ENCODE measurements at regions not wholly inside any gene's neighbourhood (a gene's known extent, or its start where the extent isn't known, plus 50 kb on each side); places are given as distances from the start of the nearest gene placed in this dataset.
A peak's percentile ranks its signal among the peaks of the same experiment; 100 is the strongest.
"Not testable (repeated sequence)": the region's sequence is repeated elsewhere in the genome, so short reads cannot be mapped to it uniquely, and the experiment has no call there.

DNA sequence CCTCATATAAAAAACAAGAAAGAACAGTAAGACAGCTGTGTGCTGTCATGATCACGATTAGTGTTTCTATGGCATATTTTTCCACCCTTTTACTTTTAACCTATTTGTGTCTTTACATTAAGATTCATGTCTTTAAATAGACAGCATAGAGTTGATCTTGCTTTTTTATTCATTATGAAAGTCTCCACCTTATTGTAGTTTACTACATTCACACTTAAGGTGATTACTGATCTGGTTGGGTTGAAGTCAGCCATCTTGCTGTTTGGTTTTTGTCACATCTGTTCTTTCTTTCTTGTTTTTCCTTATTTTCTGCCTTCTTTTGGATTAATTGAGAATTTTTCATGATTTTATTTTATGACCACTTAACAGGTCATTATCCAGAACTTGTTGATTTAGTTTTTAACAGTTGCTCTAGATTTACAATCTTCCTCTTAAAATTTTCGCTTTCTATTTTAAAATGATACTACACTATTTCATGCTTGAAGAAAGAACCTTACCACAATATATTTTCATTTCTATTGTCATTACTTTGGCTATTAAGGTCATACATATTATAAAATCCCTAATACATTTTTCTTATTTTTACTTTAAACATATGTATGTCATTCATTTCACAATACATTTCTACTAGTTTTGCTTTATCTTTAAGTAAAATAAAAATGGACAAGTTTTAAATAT, 292.5 kb downstream of the SH3GL2 start:
- H3K9me3 Mint-ChIP-seq, result peaks cover 0 to 8% (median 3%) of the 10 kb centered on the region in 7 donors
- H3K36me3 Mint-ChIP-seq, result no peaks in the 10 kb centered on the region
- H3K27ac Mint-ChIP-seq, result no peak overlapping the region
- no peaks in the 10 kb centered on the region for H3K27me3 Mint-ChIP-seq
- no peak overlapping the region for H3K4me3 Mint-ChIP-seq
- DNase-seq (no peak), ATAC-seq (ENCODE audit: low read depth in 2 of 2) (no peak)
- H3K4me1 Mint-ChIP-seq, result no peaks in the 10 kb centered on the region

DNA sequence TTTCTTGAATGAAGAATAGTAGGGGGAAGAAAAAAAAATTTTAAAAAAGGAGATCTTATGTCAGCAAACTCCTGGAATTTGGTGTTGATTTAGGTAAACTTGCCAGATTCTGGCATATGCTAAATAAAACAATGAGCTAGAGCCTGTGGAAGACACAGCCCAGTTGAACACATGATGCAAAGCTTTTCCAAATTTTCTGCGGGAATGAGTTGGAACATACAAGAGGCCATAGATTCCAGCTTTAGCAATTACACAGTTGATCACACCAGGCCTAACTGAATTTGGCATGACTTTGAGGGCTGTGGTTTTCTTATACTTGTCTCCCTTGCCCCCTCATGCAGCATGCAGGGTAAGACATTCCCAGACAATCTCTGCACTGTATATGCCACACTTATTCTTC, 297.0 kb downstream of the SH3GL2 start:
- Mint-ChIP-seq H3K4me3 (no peak overlapping the region), H3K36me3 (no peaks in the 10 kb centered on the region), H3K4me1 (no peaks in the 10 kb centered on the region), H3K9me3 (peaks cover 0 to 6% (median 0%) of the 10 kb centered on the region in 7 donors), H3K27me3 (no peaks in the 10 kb centered on the region), H3K27ac (no peak overlapping the region)
- DNase-seq, result no peak
- no peak for ATAC-seq (ENCODE audit: low read depth in 2 of 2)

DNA sequence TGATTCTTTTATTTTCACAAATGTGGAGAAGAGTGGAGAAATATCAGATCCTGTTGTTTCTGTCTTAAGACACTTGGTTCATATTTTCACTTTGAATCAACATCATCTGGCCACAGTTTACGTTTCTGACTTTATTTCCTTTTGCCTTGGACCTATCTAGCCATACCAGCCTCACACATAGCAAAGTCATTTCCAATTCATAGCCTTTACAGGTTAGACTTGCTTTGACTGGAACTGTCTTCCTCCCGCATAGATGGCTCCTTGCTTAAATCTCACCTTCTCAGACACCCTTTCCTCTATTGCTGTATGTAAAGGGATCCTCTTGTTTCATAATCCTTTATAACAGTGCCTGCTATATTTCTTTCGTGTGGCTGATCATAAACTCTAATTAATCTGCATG, 297.8 kb downstream of the SH3GL2 start:
- Mint-ChIP-seq H3K9me3 (peaks cover 0 to 6% (median under 1%) of the 10 kb centered on the region in 7 donors), H3K4me1 (no peaks in the 10 kb centered on the region), H3K27me3 (no peaks in the 10 kb centered on the region), H3K36me3 (no peaks in the 10 kb centered on the region), H3K27ac (no peak overlapping the region), H3K4me3 (no peak overlapping the region)
- no peak for ATAC-seq (ENCODE audit: low read depth in 2 of 2)
- no peak for DNase-seq

DNA sequence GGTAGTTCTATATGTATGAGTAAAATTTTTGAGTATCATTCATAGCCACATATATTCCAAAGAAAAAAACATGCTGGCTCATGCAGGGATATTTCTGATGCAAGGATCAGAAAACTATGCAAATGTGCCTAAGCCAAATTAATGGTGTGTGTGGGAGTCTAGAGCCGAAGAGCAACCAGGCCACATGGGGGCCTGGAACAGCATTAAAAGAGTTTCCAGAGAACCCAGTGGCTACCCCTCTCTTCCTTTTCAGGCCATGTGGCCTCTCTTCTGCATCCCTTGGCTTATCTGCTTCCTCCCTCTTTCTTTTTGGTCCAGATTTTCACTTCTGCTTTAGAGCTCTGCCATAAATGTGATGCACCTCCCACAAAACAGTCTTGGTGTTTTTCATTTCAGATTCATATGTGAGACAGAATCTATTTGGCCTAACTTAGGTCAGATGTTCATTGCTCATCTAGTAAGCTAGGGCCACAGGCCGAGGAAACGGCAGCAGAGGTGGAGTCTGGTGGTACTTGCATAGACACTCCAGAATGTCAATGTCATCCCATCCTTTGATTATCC, 300.0 kb downstream of the SH3GL2 start:
- no peak overlapping the region for H3K4me3 Mint-ChIP-seq
- peak overlapping the region in 1 of 6 donors; percentile 8 for H3K27ac Mint-ChIP-seq
- peaks cover 0 to 7% (median 2%) of the 10 kb centered on the region in 7 donors for H3K9me3 Mint-ChIP-seq
- no peak for DNase-seq
- no peaks in the 10 kb centered on the region for H3K27me3 Mint-ChIP-seq
- ATAC-seq (ENCODE audit: low read depth in 2 of 2), result no peak
- H3K36me3 Mint-ChIP-seq, result no peaks in the 10 kb centered on the region
- H3K4me1 Mint-ChIP-seq, result no peaks in the 10 kb centered on the region

GRCh38 chr9:17881371-17881770, 302.5 kb downstream of the SH3GL2 start:
- Mint-ChIP-seq H3K27ac (no peak overlapping the region), H3K27me3 (no peaks in the 10 kb centered on the region), H3K4me3 (no peak overlapping the region), H3K9me3 (peaks cover 0 to 6% (median 0%) of the 10 kb centered on the region in 7 donors), H3K4me1 (no peaks in the 10 kb centered on the region), H3K36me3 (no peaks in the 10 kb centered on the region)
- DNase-seq (no peak), ATAC-seq (ENCODE audit: low read depth in 2 of 2) (no peak)

GRCh38 chr9:17882688-17883594, 304.1 kb downstream of the SH3GL2 start:
- DNase-seq (no peak), ATAC-seq (ENCODE audit: low read depth in 2 of 2) (no peak)
- Mint-ChIP-seq H3K36me3 (no peaks in the 10 kb centered on the region), H3K27ac (no peak overlapping the region), H3K27me3 (no peaks in the 10 kb centered on the region), H3K9me3 (peaks cover 0 to 4% (median 0%) of the 10 kb centered on the region in 7 donors), H3K4me1 (no peaks in the 10 kb centered on the region), H3K4me3 (no peak overlapping the region)

DNA sequence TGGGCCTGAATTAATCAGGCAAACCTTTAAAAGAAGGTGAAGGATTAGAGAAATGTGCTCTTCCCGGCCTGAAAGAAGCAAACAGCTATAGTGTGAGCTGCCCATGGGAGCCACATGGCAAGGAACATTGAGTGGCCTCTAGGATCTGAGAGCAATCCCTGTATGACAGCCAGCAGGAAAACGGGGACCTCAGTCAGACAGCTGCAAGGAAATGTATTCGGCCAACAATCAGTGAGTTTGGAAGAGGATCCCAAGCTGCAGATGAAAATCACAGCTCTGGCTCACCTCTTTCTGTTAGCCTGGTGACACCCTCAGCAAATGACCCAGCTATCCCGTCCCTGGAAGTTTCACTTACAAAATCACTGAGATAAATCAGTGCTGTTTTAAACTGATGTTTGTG, 309.2 kb downstream of the SH3GL2 start:
- no peak for ATAC-seq (ENCODE audit: low read depth in 2 of 2)
- no peak overlapping the region for H3K27ac Mint-ChIP-seq

DNA sequence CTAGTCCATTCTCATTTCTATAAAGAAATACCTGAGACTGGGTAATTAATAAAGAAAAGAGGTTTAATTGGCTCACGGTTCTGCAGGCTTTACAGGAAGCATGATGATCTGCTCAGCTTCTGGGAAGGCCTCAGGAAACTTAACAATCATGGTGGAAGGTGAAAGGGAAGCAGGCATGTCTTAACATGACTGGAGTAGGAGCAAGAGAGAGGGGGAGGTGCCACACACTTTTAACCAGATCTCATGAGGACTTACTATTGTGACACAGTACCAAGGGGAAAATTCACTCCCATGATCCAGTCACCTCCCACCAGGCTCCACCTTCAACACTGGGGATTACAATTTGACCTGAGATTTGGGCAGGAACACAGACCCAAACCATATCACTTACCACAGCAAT, 310.1 kb downstream of the SH3GL2 start:
- not testable (repeated sequence) for H3K36me3 Mint-ChIP-seq; H3K27ac Mint-ChIP-seq; DNase-seq; H3K27me3 Mint-ChIP-seq; H3K9me3 Mint-ChIP-seq; H3K4me1 Mint-ChIP-seq; H3K4me3 Mint-ChIP-seq; ATAC-seq (ENCODE audit: low read depth in 2 of 2)

More for the DNA sequence above, 309.2 kb downstream of the SH3GL2 start:
- H3K27me3 Mint-ChIP-seq, result no peaks in the 10 kb centered on the region
- H3K9me3 Mint-ChIP-seq, result peaks cover 0 to 10% (median 2%) of the 10 kb centered on the region in 7 donors
- H3K36me3 Mint-ChIP-seq, result no peaks in the 10 kb centered on the region
- no peak for DNase-seq
- no peaks in the 10 kb centered on the region for H3K4me1 Mint-ChIP-seq
- no peak overlapping the region for H3K4me3 Mint-ChIP-seq

DNA sequence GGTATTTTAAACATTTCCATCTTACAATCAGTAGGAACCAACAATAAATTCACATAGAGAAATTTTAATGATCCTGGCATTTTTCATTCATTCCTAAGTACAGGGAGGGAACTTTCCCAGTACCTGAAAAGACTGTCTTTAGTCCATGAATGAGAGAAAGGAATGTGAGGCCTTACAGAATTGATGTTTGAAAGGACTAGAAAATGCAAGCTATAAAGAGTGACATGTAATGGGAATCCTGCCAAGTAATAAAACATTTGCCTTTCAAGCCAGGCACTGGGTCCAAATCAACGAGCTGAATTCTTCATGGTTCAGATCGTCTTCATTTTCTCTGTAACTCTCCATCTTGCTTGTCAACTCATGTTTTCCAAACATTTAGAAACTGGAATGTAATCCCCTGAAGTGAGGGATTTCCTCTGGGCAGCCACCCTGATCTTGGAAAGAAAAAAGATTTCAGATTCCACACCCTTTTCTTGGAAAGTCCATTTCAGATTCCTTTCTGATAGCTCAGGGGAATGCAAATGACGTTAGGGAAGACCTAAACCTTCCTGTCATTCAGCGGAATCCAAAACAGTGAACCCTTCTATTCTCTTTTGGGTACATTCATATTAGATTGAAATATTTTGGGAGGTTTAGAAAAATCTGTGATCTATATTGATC, 315.8 kb downstream of the SH3GL2 start:
- H3K36me3 Mint-ChIP-seq, result no peaks in the 10 kb centered on the region
- no peak overlapping the region for H3K4me3 Mint-ChIP-seq
- DNase-seq (no peak), ATAC-seq (ENCODE audit: low read depth in 2 of 2) (no peak)
- H3K4me1 Mint-ChIP-seq, result no peaks in the 10 kb centered on the region
- peaks cover 0 to 12% (median 2%) of the 10 kb centered on the region in 7 donors for H3K9me3 Mint-ChIP-seq
- no peaks in the 10 kb centered on the region for H3K27me3 Mint-ChIP-seq
- no peak overlapping the region for H3K27ac Mint-ChIP-seq

DNA sequence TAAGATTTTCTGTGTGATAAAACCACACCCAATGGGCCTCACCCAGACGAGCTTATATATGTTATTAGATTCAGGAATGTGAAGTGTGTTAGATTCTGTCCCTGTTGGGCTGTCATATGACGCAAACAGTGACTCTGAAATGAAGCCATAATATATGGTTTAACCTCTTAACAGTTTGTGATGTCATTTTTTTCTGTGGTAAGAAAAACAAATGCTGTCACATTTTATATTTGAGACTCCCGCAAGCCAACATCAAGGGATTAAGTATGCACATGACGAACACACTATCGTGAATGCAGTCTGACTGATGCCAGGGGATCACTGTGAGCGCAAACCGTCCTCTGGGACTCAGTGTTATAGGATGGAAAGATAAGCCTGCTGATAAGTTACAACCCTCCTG, 321.7 kb downstream of the SH3GL2 start:
- no peak for DNase-seq
- no peak for ATAC-seq (ENCODE audit: low read depth in 2 of 2)
- no peak overlapping the region for H3K4me3 Mint-ChIP-seq
- H3K27me3 Mint-ChIP-seq, result peaks cover 19 to 31% (median 27%) of the 10 kb centered on the region in 3 donors
- no peaks in the 10 kb centered on the region for H3K4me1 Mint-ChIP-seq
- no peak overlapping the region for H3K27ac Mint-ChIP-seq
- no peaks in the 10 kb centered on the region for H3K36me3 Mint-ChIP-seq
- H3K9me3 Mint-ChIP-seq, result peaks cover 0 to 17% (median 6%) of the 10 kb centered on the region in 7 donors

DNA sequence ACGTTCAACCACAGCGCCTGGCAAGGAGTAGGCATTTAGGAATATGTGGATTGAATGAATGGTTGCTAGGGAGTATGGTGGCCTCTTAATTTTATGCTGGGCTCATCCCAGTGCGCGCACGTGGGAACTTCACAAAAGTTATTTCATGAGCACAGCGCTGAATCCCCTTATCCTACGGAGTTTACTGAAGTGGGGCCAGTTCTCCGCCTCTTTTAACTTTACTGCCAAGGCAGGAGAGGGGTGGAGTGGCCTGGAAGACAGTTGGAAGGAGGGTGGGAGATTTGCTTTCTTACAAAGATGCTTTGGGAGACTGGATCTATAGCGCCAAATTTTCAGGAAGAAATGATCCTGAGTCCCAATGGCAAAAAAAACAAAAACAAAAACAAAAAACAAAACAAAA, 326.5 kb downstream of the SH3GL2 start:
- DNase-seq (no peak), ATAC-seq (ENCODE audit: low read depth in 2 of 2) (no peak)
- Mint-ChIP-seq H3K27me3 (peaks cover 33 to 46% (median 42%) of the 10 kb centered on the region in 3 donors), H3K27ac (no peak overlapping the region), H3K9me3 (peaks cover 4 to 18% (median 10%) of the 10 kb centered on the region in 7 donors), H3K36me3 (peaks cover 0 to 7% of the 10 kb centered on the region in 2 donors), H3K4me3 (no peak overlapping the region), H3K4me1 (no peaks in the 10 kb centered on the region)

GRCh38 chr9:17905781-17906175, 326.9 kb downstream of the SH3GL2 start:
- peaks cover 4 to 18% (median 10%) of the 10 kb centered on the region in 7 donors for H3K9me3 Mint-ChIP-seq
- H3K4me3 Mint-ChIP-seq, result no peak overlapping the region
- peaks cover 0 to 7% of the 10 kb centered on the region in 2 donors for H3K36me3 Mint-ChIP-seq
- peaks cover 33 to 46% (median 42%) of the 10 kb centered on the region in 3 donors for H3K27me3 Mint-ChIP-seq
- ATAC-seq (ENCODE audit: low read depth in 2 of 2), result no peak
- DNase-seq, result no peak
- no peak overlapping the region for H3K27ac Mint-ChIP-seq
- no peaks in the 10 kb centered on the region for H3K4me1 Mint-ChIP-seq

- DNase-seq (no peak), ATAC-seq (ENCODE audit: low read depth in 2 of 2) (no peak)
- no peaks in the 10 kb centered on the region for H3K4me1 Mint-ChIP-seq
- peaks cover 4 to 18% (median 12%) of the 10 kb centered on the region in 7 donors for H3K9me3 Mint-ChIP-seq
- no peak overlapping the region for H3K4me3 Mint-ChIP-seq
- H3K27ac Mint-ChIP-seq, result no peak overlapping the region
- peaks cover 33 to 46% (median 42%) of the 10 kb centered on the region in 3 donors for H3K27me3 Mint-ChIP-seq
- peaks cover 0 to 7% of the 10 kb centered on the region in 2 donors for H3K36me3 Mint-ChIP-seq
Measured at GRCh38 chr9:17906176-17906840, 327.4 kb downstream of the SH3GL2 start.

All from naive B cell (primary cell).